ENCODE measurements at regions not wholly inside any gene's neighbourhood (a gene's known extent, or its start where the extent isn't known, plus 50 kb on each side); places are given as distances from the start of the nearest gene placed in this dataset.

GRCh38 chr5:113776832-113777525 lies 263.5 kb downstream of the YTHDC2 start:
- no peak for DNase-seq (ENCODE audit: low read depth)
- TF ChIP-seq CTCF (IDR thresholded peaks at IDR 0.05; ENCODE audit: insufficient read depth, low read depth, low read length) = no peak
- H3K4me3 ChIP-seq (ENCODE audit: low read depth, low read length) = no peak overlapping the region

- no peak overlapping the region for H3K4me3 ChIP-seq (ENCODE audit: low read depth, low read length)
- no peak for DNase-seq (ENCODE audit: low read depth)
- TF ChIP-seq CTCF (IDR thresholded peaks at IDR 0.05; ENCODE audit: insufficient read depth, low read depth, low read length) = no peak
Observed at GRCh38 chr5:113778147-113778546, 264.7 kb downstream of the YTHDC2 start.

GRCh38 chr5:113788141-113788655 lies 274.7 kb downstream of the YTHDC2 start:
- H3K4me3 ChIP-seq (ENCODE audit: low read depth, low read length) = no peak overlapping the region
- no peak for DNase-seq (ENCODE audit: low read depth)
- TF ChIP-seq CTCF (IDR thresholded peaks at IDR 0.05; ENCODE audit: insufficient read depth, low read depth, low read length) = no peak

DNA sequence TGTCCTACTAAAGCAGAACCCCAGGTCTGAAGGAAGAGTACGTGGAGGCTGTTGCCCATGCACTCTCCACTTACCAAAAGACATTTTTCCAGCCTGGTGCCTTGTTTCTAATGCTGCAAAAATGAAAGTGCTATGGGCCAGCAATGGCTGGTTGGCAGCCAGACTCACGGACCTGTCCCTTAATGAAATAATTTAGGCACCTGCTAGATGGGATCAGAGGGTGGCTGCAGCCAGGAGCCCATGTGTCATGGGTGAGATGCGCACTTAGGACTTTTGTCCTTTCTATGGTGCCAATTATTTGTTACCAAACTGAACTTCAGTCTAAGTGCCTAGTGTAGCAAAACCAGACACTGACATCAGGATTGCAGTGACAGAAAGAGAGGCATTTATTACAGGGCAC lies 276.3 kb downstream of the YTHDC2 start:
- DNase-seq (ENCODE audit: low read depth) = no peak
- H3K4me3 ChIP-seq (ENCODE audit: low read depth, low read length) = no peak overlapping the region
- no peak for TF ChIP-seq CTCF (IDR thresholded peaks at IDR 0.05; ENCODE audit: insufficient read depth, low read depth, low read length)

- no peak for DNase-seq (ENCODE audit: low read depth)
- H3K4me3 ChIP-seq (ENCODE audit: low read depth, low read length) = no peak overlapping the region
- TF ChIP-seq CTCF (IDR thresholded peaks at IDR 0.05; ENCODE audit: insufficient read depth, low read depth, low read length) = no peak
Observed at GRCh38 chr5:113792806-113793205, 279.3 kb downstream of the YTHDC2 start.

DNA sequence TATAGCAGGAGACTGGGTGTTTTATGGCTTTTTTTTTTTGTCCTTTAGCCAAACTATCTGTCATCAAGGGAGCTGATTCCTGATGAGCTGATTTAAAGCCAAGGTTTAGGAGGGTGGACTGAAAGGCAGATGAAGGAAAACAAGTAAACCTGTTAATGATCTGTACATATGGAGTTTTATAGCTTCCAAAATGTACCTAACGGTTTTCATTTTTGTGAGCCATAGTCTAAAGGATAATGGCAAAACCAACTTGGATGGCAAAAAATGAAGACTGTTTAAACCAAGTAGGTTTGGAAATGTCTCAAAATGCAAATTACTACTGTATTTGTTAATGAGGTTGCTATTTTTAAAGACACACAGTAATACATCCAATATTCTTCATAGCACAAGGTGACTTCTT lies 281.5 kb downstream of the YTHDC2 start:
- DNase-seq (ENCODE audit: low read depth) = no peak
- H3K4me3 ChIP-seq (ENCODE audit: low read depth, low read length) = no peak overlapping the region
- TF ChIP-seq CTCF (IDR thresholded peaks at IDR 0.05; ENCODE audit: insufficient read depth, low read depth, low read length) = no peak

DNA sequence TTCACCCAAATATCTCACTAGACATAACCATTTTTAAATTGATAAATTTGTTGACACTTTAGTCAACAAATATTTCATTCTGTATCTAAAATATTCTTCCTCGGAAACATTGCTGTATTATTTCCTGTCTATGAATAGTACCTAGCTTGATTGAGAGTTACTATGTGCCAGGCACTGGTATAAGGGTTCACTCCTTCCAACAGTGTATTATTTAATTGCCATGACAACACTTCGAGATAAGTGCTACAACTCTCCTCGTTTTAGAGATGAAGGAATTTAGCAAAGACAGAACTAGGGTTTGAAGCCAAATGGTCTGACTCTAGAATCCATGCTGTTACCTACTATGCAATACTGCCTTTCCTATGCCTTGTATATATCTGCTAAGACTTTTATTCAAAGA lies 287.2 kb downstream of the YTHDC2 start:
- DNase-seq (ENCODE audit: low read depth) = no peak
- H3K4me3 ChIP-seq (ENCODE audit: low read depth, low read length) = no peak overlapping the region
- TF ChIP-seq CTCF (IDR thresholded peaks at IDR 0.05; ENCODE audit: insufficient read depth, low read depth, low read length) = no peak
